ENCODE measurements at regions not wholly inside any gene's neighbourhood (a gene's known extent, or its start where the extent isn't known, plus 50 kb on each side); places are given as distances from the start of the nearest gene placed in this dataset.

DNA sequence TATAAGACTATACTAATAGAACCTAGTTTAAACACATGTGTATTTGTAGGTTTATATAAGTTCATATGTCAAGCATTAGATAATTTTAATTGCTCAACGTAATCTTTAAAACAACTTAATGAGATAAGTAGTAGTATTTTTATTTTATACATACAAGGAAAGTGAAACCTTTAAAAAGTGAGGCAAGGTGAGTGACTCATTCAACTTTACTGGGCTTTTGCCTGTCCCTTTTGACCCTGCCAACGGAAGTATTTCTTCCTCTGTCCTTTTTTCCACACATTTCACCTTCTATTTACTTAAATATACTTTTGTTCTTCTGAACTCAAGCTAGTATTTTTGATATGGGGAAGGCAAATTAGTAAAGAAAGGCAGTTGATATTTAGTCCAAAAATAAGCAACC, 78.5 kb downstream of the KBTBD8 start:
- TF ChIP-seq, protein P1, sequence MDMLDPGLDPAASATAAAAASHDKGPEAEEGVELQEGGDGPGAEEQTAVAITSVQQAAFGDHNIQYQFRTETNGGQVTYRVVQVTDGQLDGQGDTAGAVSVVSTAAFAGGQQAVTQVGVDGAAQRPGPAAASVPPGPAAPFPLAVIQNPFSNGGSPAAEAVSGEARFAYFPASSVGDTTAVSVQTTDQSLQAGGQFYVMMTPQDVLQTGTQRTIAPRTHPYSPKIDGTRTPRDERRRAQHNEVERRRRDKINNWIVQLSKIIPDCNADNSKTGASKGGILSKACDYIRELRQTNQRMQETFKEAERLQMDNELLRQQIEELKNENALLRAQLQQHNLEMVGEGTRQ (CRISPR knock-in tag; IDR thresholded peaks at IDR 0.05), result no peak
- TF ChIP-seq TEAD4 (CRISPR knock-in tag; IDR thresholded peaks at IDR 0.05) (no peak), CTCF (IDR thresholded peaks at IDR 0.05) (no peak), FOXP1 (CRISPR knock-in tag; IDR thresholded peaks at IDR 0.05; ENCODE audit: borderline replicate concordance) (no peak), MAX (CRISPR knock-in tag; IDR thresholded peaks at IDR 0.05) (no peak), JUN (CRISPR knock-in tag; IDR thresholded peaks at IDR 0.05) (no peak), ATF3 (CRISPR knock-in tag; conservative IDR thresholded peaks at IDR 0.05) (no peak)

Data from WTC11 (cell line).